GM18508 (cell line): ENCODE measurements at regions not wholly inside any gene's neighbourhood (a gene's known extent, or its start where the extent isn't known, plus 50 kb on each side); places are given as distances from the start of the nearest gene placed in this dataset.

ENCODE experiments used
- ATAC-seq: cut with Tn5 transposase; IDR thresholded peaks from one replicate; pipeline ENCODE4 v1.9.1; 2021; ENCODE audit warnings: moderate number of reproducible peaks; ENCODE audit not compliant: insufficient read depth, unreplicated experiment

DNA sequence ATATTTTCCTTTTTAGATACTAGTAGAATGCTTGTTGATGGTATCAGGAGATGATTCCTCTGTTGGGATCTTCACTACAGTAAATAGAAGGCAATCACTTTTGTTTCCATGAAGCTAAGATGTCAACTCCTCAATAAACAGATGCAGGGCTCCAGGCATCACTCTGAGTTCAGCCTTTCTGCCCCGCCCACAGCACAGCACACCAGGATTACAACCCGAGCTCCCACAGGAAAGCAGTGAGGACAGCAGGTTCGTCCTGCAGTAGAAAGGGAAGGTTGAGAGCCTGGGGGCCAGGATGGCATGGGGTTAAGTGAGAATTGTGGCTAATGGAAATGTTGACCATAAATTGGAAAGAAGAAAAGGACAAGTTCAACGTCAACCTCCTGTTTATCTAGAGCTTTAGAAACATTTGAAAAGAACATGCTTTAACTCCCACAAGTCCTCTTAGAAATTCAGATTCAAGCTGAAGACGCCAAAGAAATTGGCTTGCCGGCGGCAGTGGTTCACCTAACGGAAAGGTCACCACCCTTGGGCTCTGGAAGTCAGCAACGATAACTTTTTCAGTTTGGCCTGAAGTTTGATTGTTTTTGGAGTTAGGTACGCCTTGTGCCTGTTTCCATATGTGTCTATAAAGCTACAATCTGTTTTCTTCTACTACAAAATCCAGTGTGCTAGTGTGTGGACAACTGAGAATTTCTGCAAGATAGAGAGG, 144.4 kb upstream of the PDE10A start:
- ATAC-seq, result no peak

DNA sequence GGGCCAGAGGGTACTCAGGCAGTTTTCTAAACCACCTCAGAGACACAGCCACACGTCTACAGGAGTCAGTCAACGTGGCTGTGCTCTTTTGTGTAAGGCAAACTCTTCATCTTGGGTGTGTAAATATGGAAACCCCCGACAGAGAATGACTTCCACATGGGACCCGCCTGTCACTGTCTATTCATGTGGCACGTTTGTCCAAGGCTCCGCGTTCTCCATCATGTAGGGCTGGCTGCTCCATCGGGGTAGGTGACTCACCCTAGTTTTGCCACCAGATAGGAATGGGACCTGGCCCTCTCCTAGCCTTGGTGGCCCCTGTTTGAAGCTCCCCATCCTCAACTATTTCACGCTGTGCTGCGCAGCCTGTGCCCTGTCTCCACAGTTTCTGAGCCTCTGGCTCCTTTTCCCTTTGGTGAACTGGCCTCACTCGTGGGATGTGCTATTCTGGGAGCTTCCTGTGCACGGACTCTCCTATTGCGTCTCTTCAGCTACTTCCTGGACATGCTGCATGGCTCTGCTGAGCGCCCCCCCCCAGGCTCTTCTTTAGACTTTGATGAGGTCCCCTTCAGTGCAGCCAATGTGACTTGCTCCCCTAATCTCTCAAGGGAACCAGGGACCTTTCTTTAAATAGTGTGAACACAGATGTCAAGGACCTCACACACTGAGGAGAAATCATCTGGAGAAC, 143.2 kb upstream of the PDE10A start:
- ATAC-seq, result no peak

GRCh38 chr6:165805636-165806035, 142.6 kb upstream of the PDE10A start:
- ATAC-seq, result no peak

DNA sequence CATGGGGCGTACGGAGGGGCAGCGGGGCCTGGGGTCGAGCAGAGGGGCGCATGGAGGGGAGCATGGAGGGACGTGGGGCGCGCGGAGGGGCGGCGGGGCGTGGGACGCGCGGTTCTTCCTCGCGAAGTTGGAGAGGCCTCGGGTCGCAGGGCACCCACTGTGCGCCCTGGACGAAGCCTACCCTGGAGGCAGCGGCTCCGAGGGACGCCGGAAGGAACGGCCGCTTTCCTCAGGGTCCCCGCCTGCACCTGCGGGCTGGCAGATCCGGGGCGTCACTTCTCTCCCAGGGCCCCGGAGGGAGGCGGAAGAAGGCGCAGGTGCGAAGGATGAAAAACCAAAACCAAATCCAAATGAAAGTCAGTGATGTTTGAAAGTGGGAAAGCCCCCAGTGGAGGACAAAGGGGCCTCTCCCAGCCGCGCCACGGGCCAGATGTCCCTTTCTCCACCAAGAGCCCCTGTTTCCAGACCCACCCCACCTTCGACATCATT, 142.1 kb upstream of the PDE10A start:
- no peak for ATAC-seq

- ATAC-seq, result no peak
These were observed 141.5 kb upstream of the PDE10A start for GRCh38 chr6:165804331-165805066.

- no peak for ATAC-seq
These were observed 137.3 kb upstream of the PDE10A start for GRCh38 chr6:165800337-165800736.

- no peak for ATAC-seq
These were observed 136.5 kb upstream of the PDE10A start for GRCh38 chr6:165799391-165800153.

GRCh38 chr6:165798991-165799390, 135.9 kb upstream of the PDE10A start:
- no peak for ATAC-seq

GRCh38 chr6:165794179-165794601, 131.1 kb upstream of the PDE10A start:
- no peak for ATAC-seq

DNA sequence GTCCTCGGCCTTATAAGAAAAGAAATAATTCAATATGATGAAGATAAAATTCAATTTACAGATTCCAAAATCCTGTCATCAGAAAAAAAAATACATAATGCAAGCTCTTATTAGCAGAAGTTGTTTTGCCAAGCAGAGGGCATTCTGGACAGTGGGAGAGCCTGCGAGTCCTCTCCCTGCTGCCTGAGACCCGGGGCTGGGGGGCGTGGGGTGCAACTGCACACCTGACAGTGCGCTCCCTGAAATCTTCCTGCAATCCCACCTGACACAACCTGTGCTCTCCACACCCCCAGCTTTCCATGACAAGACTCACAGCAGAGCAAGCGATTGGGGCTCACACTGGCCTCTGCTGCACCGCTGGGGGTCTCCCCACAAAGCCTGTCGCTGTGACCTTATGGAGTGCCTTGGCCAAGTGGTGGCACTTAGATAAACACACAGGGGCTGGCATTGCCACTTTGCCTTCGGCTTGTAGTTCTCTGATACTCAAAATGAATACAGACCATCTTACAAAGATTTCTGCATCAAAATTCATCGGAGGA, 130.3 kb upstream of the PDE10A start:
- ATAC-seq, result no peak

DNA sequence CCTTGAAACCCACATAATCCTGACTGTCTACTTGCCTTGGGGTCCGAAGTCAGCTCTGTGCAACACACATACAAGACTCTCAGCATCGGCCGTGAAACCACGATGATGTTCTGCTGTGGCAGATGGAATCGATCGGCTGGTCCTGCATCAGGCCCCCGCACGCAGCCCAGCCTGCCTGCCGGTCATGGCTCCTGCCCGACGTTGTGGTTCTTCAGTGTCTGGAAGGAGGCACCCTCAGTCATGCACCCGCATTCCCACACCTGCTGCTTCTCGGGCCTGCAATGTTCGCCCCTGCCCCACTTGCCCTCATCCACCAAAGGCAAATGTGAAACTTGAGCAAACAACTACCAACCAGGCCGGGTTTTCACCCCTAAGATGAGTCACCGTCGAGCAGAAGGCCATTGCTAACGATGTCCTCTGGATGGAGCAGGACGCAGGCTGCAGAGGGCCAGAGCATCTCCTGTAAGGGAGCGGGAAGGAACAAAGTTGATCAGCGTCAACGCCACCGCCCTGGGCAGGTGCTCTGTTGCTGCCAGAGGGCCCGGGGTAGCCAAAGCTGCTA, 128.9 kb upstream of the PDE10A start:
- no peak for ATAC-seq

- ATAC-seq, result no peak
These were observed 128.3 kb upstream of the PDE10A start for GRCh38 chr6:165791306-165791705.

DNA sequence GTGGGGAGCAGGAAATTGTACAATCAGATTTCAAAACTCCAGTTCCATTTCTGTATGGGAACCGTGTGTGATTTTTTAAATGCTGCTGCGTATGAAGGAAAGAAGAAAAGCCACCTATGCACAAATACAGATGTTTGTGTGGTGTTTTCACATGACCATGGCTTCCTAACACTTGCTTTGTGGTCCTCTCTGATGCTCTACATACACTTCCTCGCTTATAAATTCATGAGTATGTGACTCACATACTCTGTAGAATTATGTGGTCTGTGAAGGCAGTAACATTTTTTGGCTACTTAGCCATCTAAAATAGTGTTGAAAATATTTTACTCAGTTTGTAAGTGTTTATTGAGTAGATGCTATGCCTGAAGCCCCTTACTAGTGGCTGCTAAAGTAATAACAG, 119.8 kb upstream of the PDE10A start:
- no peak for ATAC-seq

DNA sequence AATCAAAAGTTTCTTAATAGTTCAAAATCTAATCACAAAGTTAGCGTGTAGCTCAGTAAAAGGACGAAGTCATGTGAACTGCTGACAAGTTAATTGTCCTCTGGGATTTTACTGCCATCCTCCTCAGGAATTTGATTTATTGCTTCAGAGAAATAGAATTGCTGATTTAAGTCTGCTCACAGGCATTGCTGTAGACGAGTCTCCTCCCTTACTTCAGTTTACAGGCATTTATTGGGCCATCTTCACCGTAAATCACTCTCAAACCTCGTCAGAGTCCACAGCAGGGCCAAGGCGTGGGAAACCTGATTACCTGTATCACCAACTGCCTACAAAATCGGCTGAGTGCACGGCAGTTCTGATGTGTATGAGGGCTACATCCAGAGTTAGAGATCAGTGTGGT, 119.1 kb upstream of the PDE10A start:
- ATAC-seq, result no peak

DNA sequence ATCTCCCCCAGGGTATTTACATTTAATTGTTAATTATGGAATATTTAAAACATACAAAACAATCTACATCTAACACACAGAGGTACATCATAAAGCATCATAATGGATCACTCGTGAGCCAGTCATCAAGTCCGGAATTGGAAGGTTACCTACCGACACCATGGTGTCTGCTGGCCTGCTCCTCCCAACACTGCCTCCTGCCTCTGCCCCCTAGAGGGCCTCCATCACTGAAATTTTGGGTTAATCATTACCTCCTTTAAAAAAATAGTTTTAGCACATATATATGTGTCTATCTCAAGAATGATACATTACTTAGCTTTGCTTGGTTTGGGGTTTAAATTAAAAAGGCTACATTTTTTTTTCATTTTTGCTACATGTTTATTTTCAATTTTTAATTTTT, 114.6 kb upstream of the PDE10A start:
- ATAC-seq, result no peak

GRCh38 chr6:165776691-165777090, 113.7 kb upstream of the PDE10A start:
- no peak for ATAC-seq

GRCh38 chr6:165775721-165776120, 112.7 kb upstream of the PDE10A start:
- ATAC-seq, result no peak

DNA sequence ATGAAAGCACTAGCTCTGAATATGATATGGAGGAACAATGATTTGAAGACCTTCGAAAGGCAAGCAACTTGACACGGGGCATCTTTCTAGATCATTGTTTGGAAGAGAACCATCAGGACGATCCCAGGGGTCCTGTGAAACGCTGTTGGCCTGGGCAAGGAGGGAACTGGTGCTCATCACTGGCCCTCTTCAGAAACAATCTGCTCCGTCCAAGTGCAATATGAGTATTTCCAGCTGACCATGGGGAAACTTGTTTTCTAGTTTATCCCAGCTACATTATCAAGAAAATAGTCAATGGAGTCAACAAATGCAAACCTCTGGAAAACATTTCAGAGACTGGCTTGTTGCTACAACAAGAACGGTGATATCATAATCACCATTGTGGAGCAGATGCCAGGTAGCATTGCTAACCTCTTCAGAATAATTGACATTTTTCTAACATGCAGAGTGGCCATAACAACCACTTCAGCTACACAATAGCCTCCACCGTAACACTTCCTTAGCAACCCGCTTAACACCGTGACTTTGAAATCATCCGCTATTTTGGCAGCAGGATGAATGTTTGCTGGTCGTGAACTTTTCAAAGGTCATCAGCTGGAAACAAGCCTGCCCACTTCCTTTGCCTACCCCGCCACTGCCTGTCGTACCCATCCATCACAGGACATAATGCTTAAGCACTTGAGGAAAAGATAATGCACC, 112.0 kb upstream of the PDE10A start:
- ATAC-seq, result no peak

- no peak for ATAC-seq
These were observed 107.5 kb upstream of the PDE10A start for GRCh38 chr6:165770397-165771082.
